ENCODE measurements at regions not wholly inside any gene's neighbourhood (a gene's known extent, or its start where the extent isn't known, plus 50 kb on each side); places are given as distances from the start of the nearest gene placed in this dataset.

GRCh38 chrX:117325706-117326105 lies 790.9 kb downstream of the KLHL13 start:
- no peaks in the 10 kb centered on the region for H3K36me3 ChIP-seq (ENCODE audit: control insufficient read depth in 2 of 2, insufficient read depth in 1 of 2, low read length in 2 of 2)
- no peak overlapping the region for H3K4me3 ChIP-seq (ENCODE audit: low read depth, low read length)
- ChIA-PET POLR2A (no interaction called here), CTCF (no interaction called here)
- peaks cover 3% of the 10 kb centered on the region; the same call in 1 of the 2 replicates for H3K9me3 ChIP-seq (ENCODE audit: control insufficient read depth, insufficient read depth, low read depth, low read length)
- TF ChIP-seq ZNF121 (tag by site-specific recombination; IDR thresholded peaks at IDR 0.05) = no peak
- TF ChIP-seq, protein P1, sequence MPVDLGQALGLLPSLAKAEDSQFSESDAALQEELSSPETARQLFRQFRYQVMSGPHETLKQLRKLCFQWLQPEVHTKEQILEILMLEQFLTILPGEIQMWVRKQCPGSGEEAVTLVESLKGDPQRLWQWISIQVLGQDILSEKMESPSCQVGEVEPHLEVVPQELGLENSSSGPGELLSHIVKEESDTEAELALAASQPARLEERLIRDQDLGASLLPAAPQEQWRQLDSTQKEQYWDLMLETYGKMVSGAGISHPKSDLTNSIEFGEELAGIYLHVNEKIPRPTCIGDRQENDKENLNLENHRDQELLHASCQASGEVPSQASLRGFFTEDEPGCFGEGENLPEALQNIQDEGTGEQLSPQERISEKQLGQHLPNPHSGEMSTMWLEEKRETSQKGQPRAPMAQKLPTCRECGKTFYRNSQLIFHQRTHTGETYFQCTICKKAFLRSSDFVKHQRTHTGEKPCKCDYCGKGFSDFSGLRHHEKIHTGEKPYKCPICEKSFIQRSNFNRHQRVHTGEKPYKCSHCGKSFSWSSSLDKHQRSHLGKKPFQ (tag by site-specific recombination; IDR thresholded peaks at IDR 0.05) = no peak
- TF ChIP-seq, protein P2, sequence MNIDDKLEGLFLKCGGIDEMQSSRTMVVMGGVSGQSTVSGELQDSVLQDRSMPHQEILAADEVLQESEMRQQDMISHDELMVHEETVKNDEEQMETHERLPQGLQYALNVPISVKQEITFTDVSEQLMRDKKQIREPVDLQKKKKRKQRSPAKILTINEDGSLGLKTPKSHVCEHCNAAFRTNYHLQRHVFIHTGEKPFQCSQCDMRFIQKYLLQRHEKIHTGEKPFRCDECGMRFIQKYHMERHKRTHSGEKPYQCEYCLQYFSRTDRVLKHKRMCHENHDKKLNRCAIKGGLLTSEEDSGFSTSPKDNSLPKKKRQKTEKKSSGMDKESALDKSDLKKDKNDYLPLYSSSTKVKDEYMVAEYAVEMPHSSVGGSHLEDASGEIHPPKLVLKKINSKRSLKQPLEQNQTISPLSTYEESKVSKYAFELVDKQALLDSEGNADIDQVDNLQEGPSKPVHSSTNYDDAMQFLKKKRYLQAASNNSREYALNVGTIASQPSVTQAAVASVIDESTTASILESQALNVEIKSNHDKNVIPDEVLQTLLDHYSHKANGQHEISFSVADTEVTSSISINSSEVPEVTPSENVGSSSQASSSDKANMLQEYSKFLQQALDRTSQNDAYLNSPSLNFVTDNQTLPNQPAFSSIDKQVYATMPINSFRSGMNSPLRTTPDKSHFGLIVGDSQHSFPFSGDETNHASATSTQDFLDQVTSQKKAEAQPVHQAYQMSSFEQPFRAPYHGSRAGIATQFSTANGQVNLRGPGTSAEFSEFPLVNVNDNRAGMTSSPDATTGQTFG (tag by site-specific recombination; IDR thresholded peaks at IDR 0.05; ENCODE audit: borderline replicate concordance) = no peak
- no peak for TF ChIP-seq YY2 (tag by site-specific recombination; IDR thresholded peaks at IDR 0.05)
- TF ChIP-seq, protein P3, sequence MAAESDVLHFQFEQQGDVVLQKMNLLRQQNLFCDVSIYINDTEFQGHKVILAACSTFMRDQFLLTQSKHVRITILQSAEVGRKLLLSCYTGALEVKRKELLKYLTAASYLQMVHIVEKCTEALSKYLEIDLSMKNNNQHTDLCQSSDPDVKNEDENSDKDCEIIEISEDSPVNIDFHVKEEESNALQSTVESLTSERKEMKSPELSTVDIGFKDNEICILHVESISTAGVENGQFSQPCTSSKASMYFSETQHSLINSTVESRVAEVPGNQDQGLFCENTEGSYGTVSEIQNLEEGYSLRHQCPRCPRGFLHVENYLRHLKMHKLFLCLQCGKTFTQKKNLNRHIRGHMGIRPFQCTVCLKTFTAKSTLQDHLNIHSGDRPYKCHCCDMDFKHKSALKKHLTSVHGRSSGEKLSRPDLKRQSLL (tag by site-specific recombination; IDR thresholded peaks at IDR 0.05) = no peak
- no peak for TF ChIP-seq BCL11A (tag by site-specific recombination; IDR thresholded peaks at IDR 0.05; ENCODE audit: low read depth)
- no peak for TF ChIP-seq ZNF830 (tag by site-specific recombination; IDR thresholded peaks at IDR 0.05; ENCODE audit: low read depth)
- no peak for TF ChIP-seq ZNF248 (tag by site-specific recombination; IDR thresholded peaks at IDR 0.05)
- H3K27ac ChIP-seq (ENCODE audit: extremely low read depth, low read depth, low read length) = no peak overlapping the region
- no peaks in the 10 kb centered on the region for H3K4me1 ChIP-seq (ENCODE audit: control insufficient read depth, insufficient read depth, low read length)

GRCh38 chrX:117305168-117305766 lies 811.3 kb downstream of the KLHL13 start:
- Histone ChIP-seq H3K9me3 (ENCODE audit: control insufficient read depth, insufficient read depth, low read depth, low read length) (no peaks in the 10 kb centered on the region), H3K4me3 (ENCODE audit: low read depth, low read length) (no peak overlapping the region), H3K27ac (ENCODE audit: extremely low read depth, low read depth, low read length) (no peak overlapping the region), H3K4me1 (ENCODE audit: control insufficient read depth, insufficient read depth, low read length) (no peaks in the 10 kb centered on the region), H3K36me3 (ENCODE audit: control insufficient read depth in 2 of 2, insufficient read depth in 1 of 2, low read length in 2 of 2) (no peaks in the 10 kb centered on the region)
- ChIA-PET CTCF (no interaction called here), POLR2A (no interaction called here)
- no peak for TF ChIP-seq GFI1B (tag by site-specific recombination; IDR thresholded peaks at IDR 0.05)
- TF ChIP-seq, protein P4, sequence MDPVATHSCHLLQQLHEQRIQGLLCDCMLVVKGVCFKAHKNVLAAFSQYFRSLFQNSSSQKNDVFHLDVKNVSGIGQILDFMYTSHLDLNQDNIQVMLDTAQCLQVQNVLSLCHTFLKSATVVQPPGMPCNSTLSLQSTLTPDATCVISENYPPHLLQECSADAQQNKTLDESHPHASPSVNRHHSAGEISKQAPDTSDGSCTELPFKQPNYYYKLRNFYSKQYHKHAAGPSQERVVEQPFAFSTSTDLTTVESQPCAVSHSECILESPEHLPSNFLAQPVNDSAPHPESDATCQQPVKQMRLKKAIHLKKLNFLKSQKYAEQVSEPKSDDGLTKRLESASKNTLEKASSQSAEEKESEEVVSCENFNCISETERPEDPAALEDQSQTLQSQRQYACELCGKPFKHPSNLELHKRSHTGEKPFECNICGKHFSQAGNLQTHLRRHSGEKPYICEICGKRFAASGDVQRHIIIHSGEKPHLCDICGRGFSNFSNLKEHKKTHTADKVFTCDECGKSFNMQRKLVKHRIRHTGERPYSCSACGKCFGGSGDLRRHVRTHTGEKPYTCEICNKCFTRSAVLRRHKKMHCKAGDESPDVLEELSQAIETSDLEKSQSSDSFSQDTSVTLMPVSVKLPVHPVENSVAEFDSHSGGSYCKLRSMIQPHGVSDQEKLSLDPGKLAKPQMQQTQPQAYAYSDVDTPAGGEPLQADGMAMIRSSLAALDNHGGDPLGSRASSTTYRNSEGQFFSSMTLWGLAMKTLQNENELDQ (tag by site-specific recombination; IDR thresholded peaks at IDR 0.05; ENCODE audit: low read depth) = no peak
- no peak for TF ChIP-seq ZBTB1 (tag by site-specific recombination; IDR thresholded peaks at IDR 0.05)
- no peak for TF ChIP-seq ZNF248 (tag by site-specific recombination; IDR thresholded peaks at IDR 0.05)
- no peak for TF ChIP-seq GLI4 (tag by site-specific recombination; IDR thresholded peaks at IDR 0.05)
- TF ChIP-seq ZNF549 (tag by site-specific recombination; IDR thresholded peaks at IDR 0.05) = no peak
- no peak for TF ChIP-seq KLF17 (tag by site-specific recombination; IDR thresholded peaks at IDR 0.05)
- no peak for TF ChIP-seq ZSCAN23 (tag by site-specific recombination; IDR thresholded peaks at IDR 0.05)
- TF ChIP-seq BCL11A (tag by site-specific recombination; IDR thresholded peaks at IDR 0.05; ENCODE audit: low read depth) = no peak
- TF ChIP-seq ZBTB8A (tag by site-specific recombination; IDR thresholded peaks at IDR 0.05) = no peak
- no peak for TF ChIP-seq ZNF777 (tag by site-specific recombination; IDR thresholded peaks at IDR 0.05; ENCODE audit: borderline replicate concordance)
- TF ChIP-seq ZNF132 (tag by site-specific recombination; IDR thresholded peaks at IDR 0.05; ENCODE audit: borderline replicate concordance) = no peak
- TF ChIP-seq ZFHX2 (tag by site-specific recombination; conservative IDR thresholded peaks at IDR 0.05) = no peak
- TF ChIP-seq ZNF175 (tag by site-specific recombination; IDR thresholded peaks at IDR 0.05) = no peak
- TF ChIP-seq ZNF112 (tag by site-specific recombination; IDR thresholded peaks at IDR 0.05) = no peak
- no peak for TF ChIP-seq ZNF514 (tag by site-specific recombination; IDR thresholded peaks at IDR 0.05)
- TF ChIP-seq, protein P5, sequence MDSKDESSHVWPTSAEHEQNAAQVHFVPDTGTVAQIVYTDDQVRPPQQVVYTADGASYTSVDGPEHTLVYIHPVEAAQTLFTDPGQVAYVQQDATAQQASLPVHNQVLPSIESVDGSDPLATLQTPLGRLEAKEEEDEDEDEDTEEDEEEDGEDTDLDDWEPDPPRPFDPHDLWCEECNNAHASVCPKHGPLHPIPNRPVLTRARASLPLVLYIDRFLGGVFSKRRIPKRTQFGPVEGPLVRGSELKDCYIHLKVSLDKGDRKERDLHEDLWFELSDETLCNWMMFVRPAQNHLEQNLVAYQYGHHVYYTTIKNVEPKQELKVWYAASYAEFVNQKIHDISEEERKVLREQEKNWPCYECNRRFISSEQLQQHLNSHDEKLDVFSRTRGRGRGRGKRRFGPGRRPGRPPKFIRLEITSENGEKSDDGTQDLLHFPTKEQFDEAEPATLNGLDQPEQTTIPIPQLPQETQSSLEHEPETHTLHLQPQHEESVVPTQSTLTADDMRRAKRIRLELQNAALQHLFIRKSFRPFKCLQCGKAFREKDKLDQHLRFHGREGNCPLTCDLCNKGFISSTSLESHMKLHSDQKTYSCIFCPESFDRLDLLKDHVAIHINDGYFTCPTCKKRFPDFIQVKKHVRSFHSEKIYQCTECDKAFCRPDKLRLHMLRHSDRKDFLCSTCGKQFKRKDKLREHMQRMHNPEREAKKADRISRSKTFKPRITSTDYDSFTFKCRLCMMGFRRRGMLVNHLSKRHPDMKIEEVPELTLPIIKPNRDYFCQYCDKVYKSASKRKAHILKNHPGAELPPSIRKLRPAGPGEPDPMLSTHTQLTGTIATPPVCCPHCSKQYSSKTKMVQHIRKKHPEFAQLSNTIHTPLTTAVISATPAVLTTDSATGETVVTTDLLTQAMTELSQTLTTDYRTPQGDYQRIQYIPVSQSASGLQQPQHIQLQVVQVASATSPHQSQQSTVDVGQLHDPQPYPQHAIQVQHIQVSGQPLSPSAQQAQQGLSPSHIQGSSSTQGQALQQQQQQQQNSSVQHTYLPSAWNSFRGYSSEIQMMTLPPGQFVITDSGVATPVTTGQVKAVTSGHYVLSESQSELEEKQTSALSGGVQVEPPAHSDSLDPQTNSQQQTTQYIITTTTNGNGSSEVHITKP (tag by site-specific recombination; IDR thresholded peaks at IDR 0.05) = no peak

Data from HEK293 (cell line).